ENCODE measurements at regions not wholly inside any gene's neighbourhood (a gene's known extent, or its start where the extent isn't known, plus 50 kb on each side); places are given as distances from the start of the nearest gene placed in this dataset.
A peak's percentile ranks its signal among the peaks of the same experiment; 100 is the strongest.

- DNase-seq (ENCODE audit: low spot score) = no peak
These were observed 219.0 kb upstream of the ZBED5 start for GRCh38 chr11:11076879-11077278.

- DNase-seq (ENCODE audit: low spot score) = no peak
These were observed 218.4 kb upstream of the ZBED5 start for GRCh38 chr11:11076276-11076675.

GRCh38 chr11:11075515-11076171, 217.8 kb upstream of the ZBED5 start:
- DNase-seq (ENCODE audit: low spot score) = no peak

GRCh38 chr11:11074686-11075335, 217.0 kb upstream of the ZBED5 start:
- no peak for DNase-seq (ENCODE audit: low spot score)

- peak; percentile 21 for DNase-seq (ENCODE audit: low spot score)
These were observed 216.1 kb upstream of the ZBED5 start for GRCh38 chr11:11073996-11074395.

GRCh38 chr11:11072067-11072466, 214.2 kb upstream of the ZBED5 start:
- no peak for DNase-seq (ENCODE audit: low spot score)

- DNase-seq (ENCODE audit: low spot score) = no peak
These were observed 213.6 kb upstream of the ZBED5 start for GRCh38 chr11:11071486-11071885.

- DNase-seq (ENCODE audit: low spot score) = no peak
These were observed 213.1 kb upstream of the ZBED5 start for GRCh38 chr11:11070976-11071375.

- DNase-seq (ENCODE audit: low spot score) = no peak
These were observed 212.3 kb upstream of the ZBED5 start for GRCh38 chr11:11069841-11070835.

- no peak for DNase-seq (ENCODE audit: low spot score)
These were observed 210.3 kb upstream of the ZBED5 start for GRCh38 chr11:11068113-11068512.

- no peak for DNase-seq (ENCODE audit: low spot score)
These were observed 207.5 kb upstream of the ZBED5 start for GRCh38 chr11:11065396-11065795.

- no peak for DNase-seq (ENCODE audit: low spot score)
These were observed 199.6 kb upstream of the ZBED5 start for GRCh38 chr11:11057472-11057854.

GRCh38 chr11:11056749-11057471, 199.1 kb upstream of the ZBED5 start:
- no peak for DNase-seq (ENCODE audit: low spot score)

- no peak for DNase-seq (ENCODE audit: low spot score)
These were observed 198.5 kb upstream of the ZBED5 start for GRCh38 chr11:11056316-11056715.

- DNase-seq (ENCODE audit: low spot score) = no peak
These were observed 190.2 kb upstream of the ZBED5 start for GRCh38 chr11:11047851-11048610.

- no peak for DNase-seq (ENCODE audit: low spot score)
These were observed 188.9 kb upstream of the ZBED5 start for GRCh38 chr11:11046781-11047180.

- DNase-seq (ENCODE audit: low spot score) = no peak
These were observed 187.5 kb upstream of the ZBED5 start for GRCh38 chr11:11045156-11045930.

- DNase-seq (ENCODE audit: low spot score) = no peak
These were observed 186.4 kb upstream of the ZBED5 start for GRCh38 chr11:11044137-11044855.

- no peak for DNase-seq (ENCODE audit: low spot score)
These were observed 185.9 kb upstream of the ZBED5 start for GRCh38 chr11:11043721-11044120.

Measured in putamen (tissue), 1 donor.